GM23338 (cell line): ENCODE measurements at regions not wholly inside any gene's neighbourhood (a gene's known extent, or its start where the extent isn't known, plus 50 kb on each side); places are given as distances from the start of the nearest gene placed in this dataset.

Experiments
- ATAC-seq: fragments of 200-7000 bp; cut with Tn5 transposase; 3 replicates; pipeline ENCODE4 v1.9.1; 2020
- DNase-seq: peaks from one replicate; pipeline ENCODE4 v3.0.0-alpha.2; 2015; ENCODE audit warnings: low spot score
- H2AFZ ChIP-seq: fragments of 200-600 bp; sonication (generic); 2 replicates; pipeline ENCODE4 v1.8.0; 2016; ENCODE audit warnings: antibody characterized with exemption, mild to moderate bottlenecking, moderate library complexity
- H3F3A ChIP-seq: fragments of 200-600 bp; sonication (generic); replicated peaks from 2 replicates; pipeline ENCODE4 v1.8.0; 2017; ENCODE audit warnings: antibody characterized with exemption, mixed run types, low read depth
- H3K27ac ChIP-seq: fragments of 200-600 bp; sonication (generic); 2 replicates; pipeline ENCODE4 v1.6.1; 2016; ENCODE audit warnings: low read depth
- H3K27me3 ChIP-seq: fragments of 200-600 bp; sonication (generic); 2 replicates; pipeline ENCODE4 v1.8.0; 2016; ENCODE audit warnings: mild to moderate bottlenecking, mixed run types, moderate library complexity; ENCODE audit not compliant: insufficient read depth
- H3K36me3 ChIP-seq: fragments of 200-600 bp; sonication (generic); 2 replicates; pipeline ENCODE4 v1.8.0; 2016; ENCODE audit warnings: mild to moderate bottlenecking; ENCODE audit not compliant: insufficient read depth
- H3K4me1 ChIP-seq: fragments of 200-600 bp; sonication (generic); 2 replicates; pipeline ENCODE4 v1.8.0; 2016; ENCODE audit warnings: mild to moderate bottlenecking, moderate library complexity; ENCODE audit not compliant: insufficient read depth
- H3K4me2 ChIP-seq: fragments of 200-600 bp; sonication (generic); 2 replicates; pipeline ENCODE4 v1.7.1; 2017; ENCODE audit warnings: mixed run types
- H3K4me3 ChIP-seq: fragments of 200-600 bp; sonication (generic); 2 replicates; pipeline ENCODE4 v1.6.1; 2016; ENCODE audit warnings: mixed run types
- H3K79me2 ChIP-seq: fragments of 200-600 bp; sonication (generic); replicated peaks from 2 replicates; pipeline ENCODE4 v1.8.0; 2017; ENCODE audit warnings: mild to moderate bottlenecking; ENCODE audit not compliant: insufficient read depth
- H3K9me2 ChIP-seq: fragments of 200-600 bp; sonication (generic); 2 replicates; pipeline ENCODE4 v1.8.0; 2017; ENCODE audit not compliant: insufficient read depth
- H4K20me1 ChIP-seq: fragments of 200-600 bp; sonication (generic); replicated peaks from 2 replicates; pipeline ENCODE4 v1.8.0; 2017; ENCODE audit warnings: mild to moderate bottlenecking; ENCODE audit not compliant: insufficient read depth
- H3K27ac Mint-ChIP-seq: 2 replicates; pipeline ENCODE4 v1.8.0; 2020; ENCODE audit warnings: inconsistent platforms, mild to moderate bottlenecking, moderate library complexity, mixed read lengths
- H3K27me3 Mint-ChIP-seq: 3 replicates; pipeline ENCODE4 v1.8.0; 2022; ENCODE audit warnings: low read depth, mild to moderate bottlenecking, moderate library complexity, mixed read lengths, inconsistent platforms; ENCODE audit not compliant: insufficient read depth, poor library complexity
- H3K36me3 Mint-ChIP-seq: 3 replicates; pipeline ENCODE4 v1.8.0; 2021; ENCODE audit warnings: low read depth, mild to moderate bottlenecking, inconsistent platforms, moderate library complexity, mixed read lengths
- H3K4me1 Mint-ChIP-seq: 3 replicates; pipeline ENCODE4 v1.8.0; 2020; ENCODE audit warnings: mild to moderate bottlenecking, inconsistent platforms, mixed read lengths
- H3K4me3 Mint-ChIP-seq: 3 replicates; pipeline ENCODE4 v1.8.0; 2021; ENCODE audit warnings: moderate library complexity, mild to moderate bottlenecking, inconsistent platforms, mixed read lengths
- H3K9me3 Mint-ChIP-seq: 3 replicates; pipeline ENCODE4 v1.8.0; 2020; ENCODE audit warnings: moderate library complexity, mild to moderate bottlenecking, inconsistent platforms, mixed read lengths
- ZNF114 ChIP-seq: fragments of 250-450 bp; sonication (Bioruptor Pico); IDR thresholded peaks from 2 replicates; pipeline ENCODE4 v1.5.0; 2020; ENCODE audit warnings: mild to moderate bottlenecking, moderate library complexity
- TF ChIP-seq, protein P1 (sequence below): fragments of 250-450 bp; sonication (Bioruptor Pico); IDR thresholded peaks from 2 replicates; pipeline ENCODE4 v1.5.0; 2020; ENCODE audit warnings: mild to moderate bottlenecking, moderate library complexity
- TF ChIP-seq, protein P2 (sequence below), 2 experiments: fragments of 200-600 bp in 1 of 2; sonication (generic) in 1 of 2; conservative IDR thresholded peaks; 2 replicates each; pipeline versions ENCODE4 v1.5.1 to v1.6.1; 2016 to 2017; ENCODE audit warnings: antibody characterized with exemption in 2 of 2, low read depth in 2 of 2, mild to moderate bottlenecking in 2 of 2, moderate library complexity in 1 of 2

DNA sequence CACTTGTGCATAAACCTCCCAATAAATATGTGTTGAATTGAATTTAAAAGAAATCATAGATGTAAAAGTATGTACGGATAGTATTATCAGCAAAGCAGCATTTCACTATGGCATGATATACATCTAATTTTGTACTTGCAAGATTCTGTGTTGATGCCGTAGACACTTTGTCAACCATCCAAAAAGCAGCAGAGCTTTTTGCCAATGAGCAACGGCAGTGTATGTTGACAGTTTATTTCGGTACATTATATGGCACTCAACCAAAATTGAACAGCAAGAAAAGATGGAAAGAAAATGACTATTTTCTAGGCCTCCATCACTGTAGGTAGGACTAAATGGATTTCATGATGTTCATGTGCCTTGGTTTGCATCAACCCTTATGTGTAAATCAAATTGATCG, 543.7 kb downstream of the DACH1 start (continued):
- TF ChIP-seq, protein P1, sequence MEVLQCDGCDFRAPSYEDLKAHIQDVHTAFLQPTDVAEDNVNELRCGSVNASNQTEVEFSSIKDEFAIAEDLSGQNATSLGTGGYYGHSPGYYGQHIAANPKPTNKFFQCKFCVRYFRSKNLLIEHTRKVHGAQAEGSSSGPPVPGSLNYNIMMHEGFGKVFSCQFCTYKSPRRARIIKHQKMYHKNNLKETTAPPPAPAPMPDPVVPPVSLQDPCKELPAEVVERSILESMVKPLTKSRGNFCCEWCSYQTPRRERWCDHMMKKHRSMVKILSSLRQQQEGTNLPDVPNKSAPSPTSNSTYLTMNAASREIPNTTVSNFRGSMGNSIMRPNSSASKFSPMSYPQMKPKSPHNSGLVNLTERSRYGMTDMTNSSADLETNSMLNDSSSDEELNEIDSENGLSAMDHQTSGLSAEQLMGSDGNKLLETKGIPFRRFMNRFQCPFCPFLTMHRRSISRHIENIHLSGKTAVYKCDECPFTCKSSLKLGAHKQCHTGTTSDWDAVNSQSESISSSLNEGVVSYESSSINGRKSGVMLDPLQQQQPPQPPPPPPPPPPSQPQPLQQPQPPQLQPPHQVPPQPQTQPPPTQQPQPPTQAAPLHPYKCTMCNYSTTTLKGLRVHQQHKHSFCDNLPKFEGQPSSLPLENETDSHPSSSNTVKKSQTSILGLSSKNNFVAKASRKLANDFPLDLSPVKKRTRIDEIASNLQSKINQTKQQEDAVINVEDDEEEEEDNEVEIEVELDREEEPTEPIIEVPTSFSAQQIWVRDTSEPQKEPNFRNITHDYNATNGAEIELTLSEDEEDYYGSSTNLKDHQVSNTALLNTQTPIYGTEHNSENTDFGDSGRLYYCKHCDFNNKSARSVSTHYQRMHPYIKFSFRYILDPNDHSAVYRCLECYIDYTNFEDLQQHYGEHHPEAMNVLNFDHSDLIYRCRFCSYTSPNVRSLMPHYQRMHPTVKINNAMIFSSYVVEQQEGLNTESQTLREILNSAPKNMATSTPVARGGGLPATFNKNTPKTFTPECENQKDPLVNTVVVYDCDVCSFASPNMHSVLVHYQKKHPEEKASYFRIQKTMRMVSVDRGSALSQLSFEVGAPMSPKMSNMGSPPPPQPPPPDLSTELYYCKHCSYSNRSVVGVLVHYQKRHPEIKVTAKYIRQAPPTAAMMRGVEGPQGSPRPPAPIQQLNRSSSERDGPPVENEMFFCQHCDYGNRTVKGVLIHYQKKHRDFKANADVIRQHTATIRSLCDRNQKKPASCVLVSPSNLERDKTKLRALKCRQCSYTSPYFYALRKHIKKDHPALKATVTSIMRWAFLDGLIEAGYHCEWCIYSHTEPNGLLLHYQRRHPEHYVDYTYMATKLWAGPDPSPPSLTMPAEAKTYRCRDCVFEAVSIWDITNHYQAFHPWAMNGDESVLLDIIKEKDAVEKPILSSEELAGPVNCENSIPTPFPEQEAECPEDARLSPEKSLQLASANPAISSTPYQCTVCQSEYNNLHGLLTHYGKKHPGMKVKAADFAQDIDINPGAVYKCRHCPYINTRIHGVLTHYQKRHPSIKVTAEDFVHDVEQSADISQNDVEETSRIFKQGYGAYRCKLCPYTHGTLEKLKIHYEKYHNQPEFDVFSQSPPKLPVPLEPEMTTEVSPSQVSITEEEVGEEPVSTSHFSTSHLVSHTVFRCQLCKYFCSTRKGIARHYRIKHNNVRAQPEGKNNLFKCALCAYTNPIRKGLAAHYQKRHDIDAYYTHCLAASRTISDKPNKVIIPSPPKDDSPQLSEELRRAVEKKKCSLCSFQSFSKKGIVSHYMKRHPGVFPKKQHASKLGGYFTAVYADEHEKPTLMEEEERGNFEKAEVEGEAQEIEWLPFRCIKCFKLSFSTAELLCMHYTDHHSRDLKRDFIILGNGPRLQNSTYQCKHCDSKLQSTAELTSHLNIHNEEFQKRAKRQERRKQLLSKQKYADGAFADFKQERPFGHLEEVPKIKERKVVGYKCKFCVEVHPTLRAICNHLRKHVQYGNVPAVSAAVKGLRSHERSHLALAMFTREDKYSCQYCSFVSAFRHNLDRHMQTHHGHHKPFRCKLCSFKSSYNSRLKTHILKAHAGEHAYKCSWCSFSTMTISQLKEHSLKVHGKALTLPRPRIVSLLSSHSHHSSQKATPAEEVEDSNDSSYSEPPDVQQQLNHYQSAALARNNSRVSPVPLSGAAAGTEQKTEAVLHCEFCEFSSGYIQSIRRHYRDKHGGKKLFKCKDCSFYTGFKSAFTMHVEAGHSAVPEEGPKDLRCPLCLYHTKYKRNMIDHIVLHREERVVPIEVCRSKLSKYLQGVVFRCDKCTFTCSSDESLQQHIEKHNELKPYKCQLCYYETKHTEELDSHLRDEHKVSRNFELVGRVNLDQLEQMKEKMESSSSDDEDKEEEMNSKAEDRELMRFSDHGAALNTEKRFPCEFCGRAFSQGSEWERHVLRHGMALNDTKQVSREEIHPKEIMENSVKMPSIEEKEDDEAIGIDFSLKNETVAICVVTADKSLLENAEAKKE (CRISPR knock-in tag): no peak

DNA sequence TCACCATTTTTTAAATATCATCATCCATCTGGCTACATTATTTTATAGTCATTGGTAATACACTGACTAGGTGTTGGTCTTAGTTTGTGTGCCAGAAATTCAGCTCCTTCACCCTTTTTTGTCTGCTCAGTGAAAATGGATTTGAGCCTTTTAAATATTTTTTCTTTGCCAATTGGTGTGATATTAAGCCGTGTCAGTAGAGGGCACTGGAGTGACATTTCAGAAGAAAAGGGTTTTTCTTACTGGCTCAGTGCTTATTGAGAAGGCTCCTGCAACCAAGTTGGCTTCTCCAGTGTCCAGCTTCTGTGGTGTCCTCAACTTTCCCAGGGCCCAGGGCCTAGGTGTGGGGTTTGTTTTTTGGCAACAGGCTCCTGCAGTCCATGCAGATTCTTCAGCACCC, 546.6 kb downstream of the DACH1 start:
- Histone ChIP-seq H3K27me3 (no peaks in the 10 kb centered on the region), H3K36me3 (no peaks in the 10 kb centered on the region), H3K27ac (no peak overlapping the region), H3K4me1 (no peaks in the 10 kb centered on the region), H3K79me2 (no peaks in the 10 kb centered on the region), H3F3A (no peaks in the 10 kb centered on the region), H4K20me1 (no peaks in the 10 kb centered on the region), H3K4me3 (no peak overlapping the region), H3K4me2 (no peak overlapping the region), H3K9me2 (no peaks in the 10 kb centered on the region), H2AFZ (no peak overlapping the region)
- DNase-seq (peak; percentile 64), ATAC-seq (peak; percentile 44; the same call in 2 of the 3 replicates)
- no peaks in the 10 kb centered on the region; the same call in 2 of the 3 replicates for H3K36me3 Mint-ChIP-seq
- no peak for TF ChIP-seq ZNF114 (CRISPR knock-in tag)
- TF ChIP-seq, protein P2, sequence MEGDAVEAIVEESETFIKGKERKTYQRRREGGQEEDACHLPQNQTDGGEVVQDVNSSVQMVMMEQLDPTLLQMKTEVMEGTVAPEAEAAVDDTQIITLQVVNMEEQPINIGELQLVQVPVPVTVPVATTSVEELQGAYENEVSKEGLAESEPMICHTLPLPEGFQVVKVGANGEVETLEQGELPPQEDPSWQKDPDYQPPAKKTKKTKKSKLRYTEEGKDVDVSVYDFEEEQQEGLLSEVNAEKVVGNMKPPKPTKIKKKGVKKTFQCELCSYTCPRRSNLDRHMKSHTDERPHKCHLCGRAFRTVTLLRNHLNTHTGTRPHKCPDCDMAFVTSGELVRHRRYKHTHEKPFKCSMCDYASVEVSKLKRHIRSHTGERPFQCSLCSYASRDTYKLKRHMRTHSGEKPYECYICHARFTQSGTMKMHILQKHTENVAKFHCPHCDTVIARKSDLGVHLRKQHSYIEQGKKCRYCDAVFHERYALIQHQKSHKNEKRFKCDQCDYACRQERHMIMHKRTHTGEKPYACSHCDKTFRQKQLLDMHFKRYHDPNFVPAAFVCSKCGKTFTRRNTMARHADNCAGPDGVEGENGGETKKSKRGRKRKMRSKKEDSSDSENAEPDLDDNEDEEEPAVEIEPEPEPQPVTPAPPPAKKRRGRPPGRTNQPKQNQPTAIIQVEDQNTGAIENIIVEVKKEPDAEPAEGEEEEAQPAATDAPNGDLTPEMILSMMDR (conservative IDR thresholded peaks at IDR 0.05; ENCODE audit: low read depth in 2 of 2): peak; percentile 68 to 74
- TF ChIP-seq, protein P1 (CRISPR knock-in tag): 0 out of 2 replicates have a peak, but pooled peaks have one; percentile 43
- H3K4me3 Mint-ChIP-seq: no peak overlapping the region
- peaks cover 4% of the 10 kb centered on the region; the same call in 2 of the 3 replicates for H3K9me3 Mint-ChIP-seq
- H3K4me1 Mint-ChIP-seq: no peaks in the 10 kb centered on the region
- H3K27ac Mint-ChIP-seq: no peak overlapping the region
- no peaks in the 10 kb centered on the region for H3K27me3 Mint-ChIP-seq
